VCaP (cell line): ENCODE measurements at regions not wholly inside any gene's neighbourhood (a gene's known extent, or its start where the extent isn't known, plus 50 kb on each side); places are given as distances from the start of the nearest gene placed in this dataset.

ENCODE experiments used
- H3K27ac ChIP-seq: fragments of 450-650 bp; 2 replicates; pipeline ENCODE4 v1.5.1; 2017
- TF ChIP-seq, protein P1 (sequence below): fragments of 450-650 bp; conservative IDR thresholded peaks from 2 replicates; pipeline ENCODE4 v1.5.1; 2017; ENCODE audit warnings: mild to moderate bottlenecking, moderate library complexity

DNA sequence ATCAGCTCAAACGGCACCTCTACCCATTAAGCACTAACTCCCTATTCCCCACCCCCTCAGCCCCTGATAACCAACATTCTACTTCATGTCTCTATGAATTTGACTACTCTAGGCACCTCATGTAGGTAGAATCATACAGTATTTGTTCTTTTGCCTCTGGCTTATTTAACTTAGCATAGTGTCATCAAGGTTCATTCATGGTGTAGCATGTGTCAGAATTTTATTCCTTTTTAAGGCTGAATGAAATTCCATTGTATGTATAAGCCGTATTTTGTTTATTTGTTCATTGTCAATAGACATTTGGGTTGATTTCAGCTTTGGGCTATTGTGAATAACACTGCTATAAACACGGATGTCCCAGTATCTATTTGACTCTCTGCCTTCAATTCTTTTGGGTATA, 794.9 kb upstream of the SOX9 start:
- H3K27ac ChIP-seq: no peak overlapping the region
- TF ChIP-seq, protein P1, sequence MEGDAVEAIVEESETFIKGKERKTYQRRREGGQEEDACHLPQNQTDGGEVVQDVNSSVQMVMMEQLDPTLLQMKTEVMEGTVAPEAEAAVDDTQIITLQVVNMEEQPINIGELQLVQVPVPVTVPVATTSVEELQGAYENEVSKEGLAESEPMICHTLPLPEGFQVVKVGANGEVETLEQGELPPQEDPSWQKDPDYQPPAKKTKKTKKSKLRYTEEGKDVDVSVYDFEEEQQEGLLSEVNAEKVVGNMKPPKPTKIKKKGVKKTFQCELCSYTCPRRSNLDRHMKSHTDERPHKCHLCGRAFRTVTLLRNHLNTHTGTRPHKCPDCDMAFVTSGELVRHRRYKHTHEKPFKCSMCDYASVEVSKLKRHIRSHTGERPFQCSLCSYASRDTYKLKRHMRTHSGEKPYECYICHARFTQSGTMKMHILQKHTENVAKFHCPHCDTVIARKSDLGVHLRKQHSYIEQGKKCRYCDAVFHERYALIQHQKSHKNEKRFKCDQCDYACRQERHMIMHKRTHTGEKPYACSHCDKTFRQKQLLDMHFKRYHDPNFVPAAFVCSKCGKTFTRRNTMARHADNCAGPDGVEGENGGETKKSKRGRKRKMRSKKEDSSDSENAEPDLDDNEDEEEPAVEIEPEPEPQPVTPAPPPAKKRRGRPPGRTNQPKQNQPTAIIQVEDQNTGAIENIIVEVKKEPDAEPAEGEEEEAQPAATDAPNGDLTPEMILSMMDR: no peak

DNA sequence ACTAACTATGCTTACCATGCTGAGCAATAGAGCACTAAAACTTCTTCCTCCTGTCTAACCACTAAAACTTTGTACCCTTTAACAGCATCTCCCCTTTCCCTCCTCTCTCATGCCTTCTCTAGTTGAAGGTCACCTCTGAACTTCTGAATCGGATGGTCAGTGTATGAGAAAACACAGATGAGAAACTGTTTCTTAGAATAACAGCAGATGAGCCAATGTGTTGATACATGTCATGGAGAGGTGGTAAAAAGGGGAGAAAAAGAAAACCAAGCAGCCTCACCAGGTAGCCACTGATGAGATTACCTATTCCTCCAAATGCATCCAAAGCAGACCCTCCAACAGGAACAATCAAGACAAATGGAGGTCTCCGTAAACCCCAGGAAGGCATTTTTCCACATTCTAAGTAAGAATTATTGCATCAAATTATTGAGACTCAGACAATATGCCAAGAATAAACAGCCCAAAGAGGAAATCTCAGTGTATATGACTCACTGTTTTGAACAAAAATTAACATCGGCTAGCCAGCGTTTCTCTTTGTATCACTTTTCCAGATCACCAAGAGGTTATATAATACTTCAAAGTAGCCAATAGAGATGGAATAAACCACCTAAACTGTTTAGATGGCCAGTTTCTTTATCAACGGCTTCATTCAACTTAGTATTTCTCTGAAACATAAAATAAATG, 793.3 kb upstream of the SOX9 start:
- TF ChIP-seq, protein P1: no peak
- H3K27ac ChIP-seq: no peak overlapping the region

DNA sequence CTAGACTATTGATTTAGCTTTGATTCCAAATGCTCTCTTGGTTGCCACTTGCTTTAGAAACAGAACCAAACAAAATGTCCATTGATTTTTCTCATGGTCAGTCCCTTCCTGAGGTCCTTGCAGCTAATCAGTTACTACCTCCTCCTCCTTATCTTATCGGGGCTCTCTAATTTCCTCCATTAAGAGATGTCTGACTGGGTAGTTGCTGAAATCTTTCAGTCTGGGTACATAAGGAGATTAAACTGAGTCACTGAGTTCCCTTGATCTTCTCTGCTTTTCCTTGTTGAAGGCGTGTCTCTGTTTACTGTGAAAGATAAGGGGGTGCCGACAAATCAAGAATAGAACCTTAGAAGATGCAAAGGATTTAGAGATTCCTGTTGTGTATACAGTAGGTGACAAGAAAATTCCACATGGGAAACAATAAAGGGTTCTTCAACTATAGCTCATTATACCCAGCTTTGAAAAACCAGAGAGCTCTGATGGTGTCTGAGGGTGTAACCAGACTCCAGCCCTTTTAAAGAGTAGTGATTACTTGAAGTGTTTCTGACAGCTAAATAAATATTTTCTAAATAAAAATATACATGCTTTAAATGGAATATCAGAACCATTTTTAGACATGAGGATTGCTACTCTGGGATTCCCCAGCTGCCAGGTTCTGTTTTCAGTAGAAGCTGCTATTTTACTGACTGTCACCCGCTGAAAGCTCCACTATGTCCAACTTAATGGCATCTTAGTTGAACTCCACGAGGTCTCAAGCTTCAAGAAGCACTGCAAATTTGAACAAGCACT, 791.3 kb upstream of the SOX9 start:
- TF ChIP-seq, protein P1: no peak
- H3K27ac ChIP-seq: no peak overlapping the region

DNA sequence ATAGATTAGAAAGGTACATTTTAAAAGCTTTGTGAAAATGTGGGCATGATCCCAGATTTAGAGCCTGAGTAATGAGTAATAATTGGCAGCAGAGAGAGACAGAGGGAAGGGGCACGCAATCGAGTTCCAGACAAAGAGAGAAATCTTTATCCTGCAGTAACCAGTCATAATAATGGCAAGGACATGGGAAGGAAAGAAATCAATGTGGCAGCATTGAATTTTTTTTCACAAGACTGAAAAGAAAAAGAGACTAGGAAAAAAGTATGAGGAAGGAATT, 790.8 kb upstream of the SOX9 start:
- no peak overlapping the region for H3K27ac ChIP-seq
- TF ChIP-seq, protein P1: no peak

DNA sequence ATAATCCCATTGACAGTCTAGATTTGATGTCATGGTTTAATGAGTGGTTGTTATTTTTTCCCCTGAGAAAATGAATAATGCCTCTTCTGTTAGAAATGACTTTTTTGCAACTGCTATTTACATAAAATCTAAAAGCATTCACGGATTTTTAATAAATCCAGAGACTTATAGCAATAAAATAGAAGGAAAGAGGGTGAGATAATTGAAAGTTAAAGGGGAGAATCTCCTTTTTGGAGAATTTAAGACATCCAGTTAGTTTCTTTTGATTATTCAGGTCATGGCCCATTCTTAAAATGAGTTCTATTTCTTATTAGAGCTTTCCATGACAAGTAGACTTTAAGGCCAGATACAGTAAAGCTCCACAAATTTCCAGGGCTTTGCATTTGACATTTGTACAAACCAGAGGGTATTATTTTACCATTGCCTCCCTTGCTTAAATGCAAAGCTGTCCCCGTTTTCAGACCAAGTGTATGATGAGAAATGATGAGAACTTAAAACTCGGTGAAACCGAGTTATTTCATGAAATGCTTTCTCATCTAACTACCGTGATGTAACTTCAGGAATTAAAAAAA, 789.0 kb upstream of the SOX9 start:
- TF ChIP-seq, protein P1: no peak
- no peak overlapping the region for H3K27ac ChIP-seq

DNA sequence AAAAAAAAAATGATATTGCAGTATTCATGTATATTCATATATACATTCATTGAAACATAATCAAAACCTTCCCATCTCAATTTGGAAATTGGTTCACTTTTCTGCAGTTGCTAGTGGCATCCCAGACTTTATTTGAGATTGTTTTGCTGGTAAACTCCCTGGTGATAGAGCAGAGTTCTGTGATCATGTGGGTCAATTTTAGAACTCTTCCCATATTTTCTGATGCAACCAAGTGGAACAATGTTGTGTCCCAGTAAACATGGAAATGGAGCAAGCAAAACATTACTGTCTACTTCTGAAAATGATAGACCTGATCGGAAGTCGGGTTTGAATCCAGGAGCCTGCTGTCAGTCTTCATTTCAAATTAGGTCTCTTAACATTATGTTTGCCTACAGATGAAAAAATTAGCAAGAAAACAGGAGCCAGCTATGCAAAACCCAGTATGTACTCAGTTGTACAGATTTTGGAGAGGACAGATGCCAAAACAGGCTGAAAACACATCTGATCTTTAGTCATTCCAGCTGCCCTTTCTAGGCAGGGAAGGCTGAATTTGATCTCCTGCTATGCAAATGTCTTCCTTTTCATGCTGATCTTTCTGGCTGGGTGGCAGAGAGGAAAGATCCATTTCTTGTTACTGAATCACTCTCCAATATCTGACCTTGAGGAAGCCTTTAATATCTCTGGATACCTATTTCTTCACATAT, 786.6 kb upstream of the SOX9 start:
- TF ChIP-seq, protein P1: no peak
- H3K27ac ChIP-seq: no peak overlapping the region

DNA sequence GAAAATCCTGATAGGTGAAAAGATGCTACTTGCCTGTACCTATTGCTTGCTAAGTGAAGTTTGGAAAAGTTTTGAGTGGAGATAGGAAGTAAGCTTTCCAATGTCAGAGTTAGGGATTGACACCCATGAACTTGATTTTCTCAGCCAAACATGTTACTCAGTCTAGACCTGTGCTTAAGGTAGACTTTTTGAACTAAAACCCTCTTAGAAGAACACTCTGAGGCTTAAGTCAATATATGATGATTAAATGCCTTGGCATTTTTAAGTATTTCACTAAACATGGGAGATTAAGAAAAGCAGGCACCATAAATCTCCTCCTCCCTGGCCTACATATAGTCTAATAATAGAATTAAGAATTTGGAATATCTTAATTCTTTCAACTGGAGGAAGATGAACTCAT, 785.6 kb upstream of the SOX9 start:
- TF ChIP-seq, protein P1: no peak
- no peak overlapping the region for H3K27ac ChIP-seq
